ENCODE measurements at regions not wholly inside any gene's neighbourhood (a gene's known extent, or its start where the extent isn't known, plus 50 kb on each side); places are given as distances from the start of the nearest gene placed in this dataset.

- Histone ChIP-seq H3K36me3 (ENCODE audit: low read length) (no peaks in the 10 kb centered on the region), H4K20me1 (ENCODE audit: low read depth, low read length) (no peaks in the 10 kb centered on the region)
Observed at GRCh38 chr22:48235744-48236143, 1473.3 kb downstream of the TBC1D22A start.

GRCh38 chr22:48234011-48234410 lies 1471.6 kb downstream of the TBC1D22A start:
- Histone ChIP-seq H3K4me3 (ENCODE audit: insufficient read depth, low read length, poor library complexity, severe bottlenecking) (no peak overlapping the region), H3F3A (ENCODE audit: insufficient read depth) (no peaks in the 10 kb centered on the region), H4K20me1 (ENCODE audit: low read depth, low read length) (no peaks in the 10 kb centered on the region), H3K79me2 (ENCODE audit: insufficient read depth, low read length) (no peaks in the 10 kb centered on the region), H3K9me3 (ENCODE audit: insufficient read depth, low read length) (no peaks in the 10 kb centered on the region), H3K27me3 (ENCODE audit: low read length) (no peaks in the 10 kb centered on the region), H3K4me2 (ENCODE audit: low read depth, low read length, poor library complexity, severe bottlenecking) (no peak overlapping the region), H2AFZ (ENCODE audit: low read depth, low read length, severe bottlenecking) (no peak overlapping the region), H3K36me3 (ENCODE audit: low read length) (no peaks in the 10 kb centered on the region), H3K9ac (ENCODE audit: low read length) (no peak overlapping the region), H3K27ac (ENCODE audit: low read depth, low read length) (no peak overlapping the region), H3K9me2 (replicated peaks; ENCODE audit: insufficient read depth, low read length) (no peaks in the 10 kb centered on the region)
- TF ChIP-seq CTCF (IDR thresholded peaks at IDR 0.05; ENCODE audit: insufficient read depth, low read length, poor library complexity, severe bottlenecking) (no peak), EZH2phosphoT487 (conservative IDR thresholded peaks at IDR 0.05; ENCODE audit: low read length) (no peak)

More at GRCh38 chr22:48235744-48236143, 1473.3 kb downstream of the TBC1D22A start:
- no peaks in the 10 kb centered on the region for H3K27me3 ChIP-seq (ENCODE audit: low read length)
- no peak overlapping the region for H2AFZ ChIP-seq (ENCODE audit: low read depth, low read length, severe bottlenecking)
- no peaks in the 10 kb centered on the region for H3K79me2 ChIP-seq (ENCODE audit: insufficient read depth, low read length)
- no peaks in the 10 kb centered on the region for H3K9me3 ChIP-seq (ENCODE audit: insufficient read depth, low read length)
- no peak overlapping the region for H3K4me2 ChIP-seq (ENCODE audit: low read depth, low read length, poor library complexity, severe bottlenecking)
- TF ChIP-seq CTCF (IDR thresholded peaks at IDR 0.05; ENCODE audit: insufficient read depth, low read length, poor library complexity, severe bottlenecking) (no peak), EZH2phosphoT487 (conservative IDR thresholded peaks at IDR 0.05; ENCODE audit: low read length) (no peak)
- no peaks in the 10 kb centered on the region for H3F3A ChIP-seq (ENCODE audit: insufficient read depth)
- no peak overlapping the region for H3K9ac ChIP-seq (ENCODE audit: low read length)
- no peak overlapping the region for H3K27ac ChIP-seq (ENCODE audit: low read depth, low read length)
- no peak overlapping the region for H3K4me3 ChIP-seq (ENCODE audit: insufficient read depth, low read length, poor library complexity, severe bottlenecking)
- no peaks in the 10 kb centered on the region for H3K9me2 ChIP-seq (replicated peaks; ENCODE audit: insufficient read depth, low read length)

GRCh38 chr22:48233586-48233985 lies 1471.1 kb downstream of the TBC1D22A start:
- H3K4me2 ChIP-seq (ENCODE audit: low read depth, low read length, poor library complexity, severe bottlenecking) = no peak overlapping the region
- no peak overlapping the region for H3K27ac ChIP-seq (ENCODE audit: low read depth, low read length)
- H3K9me2 ChIP-seq (replicated peaks; ENCODE audit: insufficient read depth, low read length) = no peaks in the 10 kb centered on the region
- no peak overlapping the region for H2AFZ ChIP-seq (ENCODE audit: low read depth, low read length, severe bottlenecking)
- H3F3A ChIP-seq (ENCODE audit: insufficient read depth) = no peaks in the 10 kb centered on the region
- no peaks in the 10 kb centered on the region for H4K20me1 ChIP-seq (ENCODE audit: low read depth, low read length)
- no peaks in the 10 kb centered on the region for H3K79me2 ChIP-seq (ENCODE audit: insufficient read depth, low read length)
- H3K9me3 ChIP-seq (ENCODE audit: insufficient read depth, low read length) = no peaks in the 10 kb centered on the region
- H3K27me3 ChIP-seq (ENCODE audit: low read length) = no peaks in the 10 kb centered on the region
- H3K36me3 ChIP-seq (ENCODE audit: low read length) = no peaks in the 10 kb centered on the region
- H3K9ac ChIP-seq (ENCODE audit: low read length) = no peak overlapping the region
- no peak overlapping the region for H3K4me3 ChIP-seq (ENCODE audit: insufficient read depth, low read length, poor library complexity, severe bottlenecking)
- TF ChIP-seq CTCF (IDR thresholded peaks at IDR 0.05; ENCODE audit: insufficient read depth, low read length, poor library complexity, severe bottlenecking) (no peak), EZH2phosphoT487 (conservative IDR thresholded peaks at IDR 0.05; ENCODE audit: low read length) (no peak)
